AG09309 (cell line): ENCODE measurements at regions not wholly inside any gene's neighbourhood (a gene's known extent, or its start where the extent isn't known, plus 50 kb on each side); places are given as distances from the start of the nearest gene placed in this dataset.

Experiments
- DNase-seq: peaks from one replicate; pipeline ENCODE4 v3.0.0-alpha.2; 2010; ENCODE audit warnings: low read depth
- H3K4me3 ChIP-seq: 2 replicates; pipeline ENCODE4 v1.5.1; 2011; ENCODE audit warnings: mild to moderate bottlenecking, low read depth, low read length, moderate library complexity; ENCODE audit not compliant: control insufficient read depth
- CTCF ChIP-seq: IDR thresholded peaks from 2 replicates; pipeline ENCODE4 v1.5.1; 2011; ENCODE audit warnings: mild to moderate bottlenecking, low read depth, low read length, inconsistent platforms; ENCODE audit not compliant: insufficient read depth, control insufficient read depth; ENCODE audit errors: missing control alignments

GRCh38 chr20:19928328-19929011 lies 88.7 kb upstream of the NAA20 start:
- no peak overlapping the region for H3K4me3 ChIP-seq
- TF ChIP-seq CTCF = no peak
- no peak for DNase-seq

- no peak for TF ChIP-seq CTCF
- DNase-seq = no peak
These were observed 88.2 kb upstream of the NAA20 start for GRCh38 chr20:19929012-19929360.

GRCh38 chr20:19929481-19930145 lies 87.5 kb upstream of the NAA20 start:
- no peak overlapping the region for H3K4me3 ChIP-seq
- TF ChIP-seq CTCF = no peak
- no peak for DNase-seq

More at GRCh38 chr20:19929012-19929360, 88.2 kb upstream of the NAA20 start:
- no peak overlapping the region for H3K4me3 ChIP-seq

GRCh38 chr20:19930426-19930825 lies 86.7 kb upstream of the NAA20 start:
- H3K4me3 ChIP-seq = no peak overlapping the region
- no peak for TF ChIP-seq CTCF
- DNase-seq = no peak

- TF ChIP-seq CTCF = peak; percentile 2
- H3K4me3 ChIP-seq = no peak overlapping the region
- DNase-seq = peak; percentile 64
These were observed 84.9 kb upstream of the NAA20 start for GRCh38 chr20:19932170-19932667.

GRCh38 chr20:19934792-19935491 lies 82.2 kb upstream of the NAA20 start:
- no peak for TF ChIP-seq CTCF
- H3K4me3 ChIP-seq = no peak overlapping the region
- DNase-seq = no peak
